ENCODE measurements at regions not wholly inside any gene's neighbourhood (a gene's known extent, or its start where the extent isn't known, plus 50 kb on each side); places are given as distances from the start of the nearest gene placed in this dataset.

GRCh38 chr2:12806549-12807242 lies 90.0 kb downstream of the TRIB2 start:
- Histone ChIP-seq H3K27ac (ENCODE audit: insufficient read length, low read depth, low read length) (no peak overlapping the region), H3K23me2 (ENCODE audit: insufficient read length, low read depth, low read length, poor library complexity, severe bottlenecking) (no peaks in the 10 kb centered on the region), H2AK5ac (ENCODE audit: insufficient read length, low read length) (no peak overlapping the region), H4K5ac (ENCODE audit: insufficient read length, low read depth, low read length) (no peak overlapping the region), H3K79me1 (ENCODE audit: insufficient read depth, low read depth, low read length, poor library complexity, severe bottlenecking) (no peaks in the 10 kb centered on the region), H2BK12ac (ENCODE audit: insufficient read length, low read depth, low read length) (no peak overlapping the region), H3K79me2 (ENCODE audit: insufficient read depth, low read length) (no peaks in the 10 kb centered on the region), H4K91ac (ENCODE audit: insufficient read length, low read depth, low read length) (no peak overlapping the region), H3K18ac (ENCODE audit: insufficient read length, low read depth, low read length) (no peak overlapping the region), H3K4ac (ENCODE audit: low read depth, low read length) (no peak overlapping the region), H3K27me3 (ENCODE audit: insufficient read depth, low read length) (no peaks in the 10 kb centered on the region), H4K20me1 (ENCODE audit: control insufficient read depth, insufficient read depth, insufficient read length) (no peaks in the 10 kb centered on the region), H3K14ac (ENCODE audit: insufficient read depth, low read length) (no peak overlapping the region), H3K4me1 (ENCODE audit: insufficient read depth, low read length) (peaks cover 3% of the 10 kb centered on the region; the same call in 1 of the 2 replicates), H3K4me2 (ENCODE audit: insufficient read depth, insufficient read length, low read length) (no peak overlapping the region), H2BK120ac (ENCODE audit: low read depth, low read length, poor library complexity, severe bottlenecking) (no peak overlapping the region), H3K56ac (ENCODE audit: insufficient read length, low read depth, low read length) (no peak overlapping the region), H3K9ac (ENCODE audit: extremely low read depth, insufficient read length, low read length) (no peak overlapping the region), H2AFZ (ENCODE audit: low read length) (no peak overlapping the region), H2BK15ac (ENCODE audit: low read depth, low read length) (no peak overlapping the region), H2BK5ac (ENCODE audit: insufficient read length, low read length) (no peak overlapping the region), H3K9me3 (ENCODE audit: control insufficient read depth, low read depth, low read length) (no peaks in the 10 kb centered on the region), H4K8ac (replicated peaks; ENCODE audit: insufficient read length, low read depth, low read length) (no peak overlapping the region), H2BK20ac (ENCODE audit: low read depth, low read length, poor library complexity, severe bottlenecking) (no peak overlapping the region), H3K23ac (ENCODE audit: insufficient read length, low read depth, low read length) (no peak overlapping the region), H3T11ph (ENCODE audit: low read length) (no peak overlapping the region)
- no peak overlapping the region for H3K27ac Mint-ChIP-seq
- no peak for TF ChIP-seq CTCF (conservative IDR thresholded peaks at IDR 0.05)
- no peak overlapping the region for H3K4me3 Mint-ChIP-seq
- no CpG with 5 or more reads among the region's 5 CpGs for WGBS (ENCODE audit: extremely low coverage, insufficient read length, low lambda C conversion rate)
- peaks cover 5% of the 10 kb centered on the region in 2 experiments; a peak in 4 of 5 replicates for H3K9me3 Mint-ChIP-seq
- H3K4me1 Mint-ChIP-seq, result peaks cover 8 to 11% of the 10 kb centered on the region in 2 experiments
- DNase-seq, result no peak
- H3K36me3 Mint-ChIP-seq (ENCODE audit: insufficient read depth in 1 of 3, low read depth in 3 of 3), result peaks cover 0 to 5% (median 5%) of the 10 kb centered on the region in 3 experiments; a peak in 3 of 7 replicates
- no peaks in the 10 kb centered on the region for H3K27me3 Mint-ChIP-seq (ENCODE audit: low read depth)
